ENCODE measurements at regions not wholly inside any gene's neighbourhood (a gene's known extent, or its start where the extent isn't known, plus 50 kb on each side); places are given as distances from the start of the nearest gene placed in this dataset.
A peak's percentile ranks its signal among the peaks of the same experiment; 100 is the strongest.

DNA sequence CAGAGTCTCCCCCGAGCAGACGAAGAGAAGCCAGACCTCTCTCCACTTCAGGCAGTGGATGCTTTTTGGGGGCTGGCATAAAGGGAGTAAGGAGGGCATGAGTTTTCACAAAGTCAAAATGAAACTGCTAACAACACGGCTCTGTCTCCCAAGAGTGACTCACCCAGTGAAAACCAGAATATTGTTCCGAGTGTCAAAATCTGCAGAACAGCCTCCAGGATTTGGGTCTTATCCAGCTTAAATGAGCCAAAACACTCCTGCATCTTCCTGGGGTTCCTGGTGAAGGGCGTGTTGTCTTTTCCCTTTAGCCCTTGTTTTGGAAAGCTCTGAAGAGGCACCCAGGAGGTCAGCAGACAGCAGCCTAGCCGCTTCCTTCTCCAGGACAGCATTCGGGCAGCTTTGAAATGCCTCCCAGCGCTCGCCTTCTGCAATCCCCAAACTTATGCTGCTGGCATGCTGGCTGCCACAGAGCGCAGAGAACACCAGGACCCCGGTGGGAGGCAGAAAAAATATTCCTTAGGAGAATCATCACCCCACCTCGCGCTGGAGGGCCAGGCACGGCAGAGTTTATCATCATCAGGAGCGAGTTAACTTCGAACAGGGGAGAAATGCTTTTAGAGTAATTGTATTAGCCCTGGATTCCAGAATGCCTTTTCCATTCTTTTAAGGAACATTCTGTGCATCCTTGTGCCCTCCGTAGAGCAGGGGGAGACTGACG is 117.7 kb upstream of the NCOR2 start:
- Mint-ChIP-seq H3K9me3 (peaks cover 2 to 5% of the 10 kb centered on the region in 2 experiments; a peak in 2 of 5 replicates), H3K4me3 (no peak overlapping the region), H3K27me3 (ENCODE audit: low read depth) (peaks cover 2% of the 10 kb centered on the region), H3K36me3 (ENCODE audit: insufficient read depth in 1 of 3, low read depth in 3 of 3) (no peaks in the 10 kb centered on the region; a peak in 1 of 7 replicates), H3K27ac (peak overlapping the region in 1 of 3 experiments; percentile 42; a peak in 2 of 7 replicates), H3K4me1 (peaks cover 39 to 50% of the 10 kb centered on the region in 2 experiments)
- Histone ChIP-seq H2BK120ac (ENCODE audit: low read depth, low read length, poor library complexity, severe bottlenecking) (no peak overlapping the region), H3K9ac (ENCODE audit: extremely low read depth, insufficient read length, low read length) (no peak overlapping the region), H3K27me3 (ENCODE audit: insufficient read depth, low read length) (no peaks in the 10 kb centered on the region), H3K18ac (ENCODE audit: insufficient read length, low read depth, low read length) (no peak overlapping the region), H3K14ac (ENCODE audit: insufficient read depth, low read length) (no peak overlapping the region), H2AK5ac (ENCODE audit: insufficient read length, low read length) (no peak overlapping the region), H2BK15ac (ENCODE audit: low read depth, low read length) (no peak overlapping the region), H4K5ac (ENCODE audit: insufficient read length, low read depth, low read length) (no peak overlapping the region), H4K91ac (ENCODE audit: insufficient read length, low read depth, low read length) (no peak overlapping the region), H2BK12ac (ENCODE audit: insufficient read length, low read depth, low read length) (no peak overlapping the region), H3K4ac (ENCODE audit: low read depth, low read length) (no peak overlapping the region), H2BK20ac (ENCODE audit: low read depth, low read length, poor library complexity, severe bottlenecking) (no peak overlapping the region), H4K20me1 (ENCODE audit: control insufficient read depth, insufficient read depth, insufficient read length) (no peaks in the 10 kb centered on the region), H3K79me1 (ENCODE audit: insufficient read depth, low read depth, low read length, poor library complexity, severe bottlenecking) (no peaks in the 10 kb centered on the region), H2AFZ (ENCODE audit: low read length) (no peak overlapping the region), H4K8ac (replicated peaks; ENCODE audit: insufficient read length, low read depth, low read length) (no peak overlapping the region), H3K79me2 (ENCODE audit: insufficient read depth, low read length) (no peaks in the 10 kb centered on the region), H3K27ac (ENCODE audit: insufficient read length, low read depth, low read length) (no peak overlapping the region), H3K4me1 (ENCODE audit: insufficient read depth, low read length) (no peaks in the 10 kb centered on the region; the same call in 1 of the 2 replicates), H3K23me2 (ENCODE audit: insufficient read length, low read depth, low read length, poor library complexity, severe bottlenecking) (no peaks in the 10 kb centered on the region), H2BK5ac (ENCODE audit: insufficient read length, low read length) (no peak overlapping the region), H3K56ac (ENCODE audit: insufficient read length, low read depth, low read length) (no peak overlapping the region), H3T11ph (ENCODE audit: low read length) (no peak overlapping the region), H3K4me2 (ENCODE audit: insufficient read depth, insufficient read length, low read length) (no peak overlapping the region), H3K23ac (ENCODE audit: insufficient read length, low read depth, low read length) (no peak overlapping the region), H3K9me3 (ENCODE audit: control insufficient read depth, low read depth, low read length) (no peaks in the 10 kb centered on the region)
- no CpG with 5 or more reads among the region's 18 CpGs for WGBS (ENCODE audit: extremely low coverage, insufficient read length, low lambda C conversion rate)
- TF ChIP-seq, protein P1, sequence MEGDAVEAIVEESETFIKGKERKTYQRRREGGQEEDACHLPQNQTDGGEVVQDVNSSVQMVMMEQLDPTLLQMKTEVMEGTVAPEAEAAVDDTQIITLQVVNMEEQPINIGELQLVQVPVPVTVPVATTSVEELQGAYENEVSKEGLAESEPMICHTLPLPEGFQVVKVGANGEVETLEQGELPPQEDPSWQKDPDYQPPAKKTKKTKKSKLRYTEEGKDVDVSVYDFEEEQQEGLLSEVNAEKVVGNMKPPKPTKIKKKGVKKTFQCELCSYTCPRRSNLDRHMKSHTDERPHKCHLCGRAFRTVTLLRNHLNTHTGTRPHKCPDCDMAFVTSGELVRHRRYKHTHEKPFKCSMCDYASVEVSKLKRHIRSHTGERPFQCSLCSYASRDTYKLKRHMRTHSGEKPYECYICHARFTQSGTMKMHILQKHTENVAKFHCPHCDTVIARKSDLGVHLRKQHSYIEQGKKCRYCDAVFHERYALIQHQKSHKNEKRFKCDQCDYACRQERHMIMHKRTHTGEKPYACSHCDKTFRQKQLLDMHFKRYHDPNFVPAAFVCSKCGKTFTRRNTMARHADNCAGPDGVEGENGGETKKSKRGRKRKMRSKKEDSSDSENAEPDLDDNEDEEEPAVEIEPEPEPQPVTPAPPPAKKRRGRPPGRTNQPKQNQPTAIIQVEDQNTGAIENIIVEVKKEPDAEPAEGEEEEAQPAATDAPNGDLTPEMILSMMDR (conservative IDR thresholded peaks at IDR 0.05), result no peak
- DNase-seq, result no peak

Measured in H9 (cell line).